ENCODE measurements at regions not wholly inside any gene's neighbourhood (a gene's known extent, or its start where the extent isn't known, plus 50 kb on each side); places are given as distances from the start of the nearest gene placed in this dataset.
"Not testable (repeated sequence)": the region's sequence is repeated elsewhere in the genome, so short reads cannot be mapped to it uniquely, and the experiment has no call there.

GRCh38 chr7:25669281-25669781 lies 441.0 kb upstream of the NPVF start:
- TF ChIP-seq POLR2A (IDR thresholded peaks at IDR 0.05; ENCODE audit: low read depth, low read length) = no peak
- DNase-seq (ENCODE audit: insufficient read length, low spot score) (no peak), FAIRE-seq (no peak)

GRCh38 chr7:25669961-25670841 lies 441.9 kb upstream of the NPVF start:
- FAIRE-seq = no peak

GRCh38 chr7:25671111-25671510 lies 442.8 kb upstream of the NPVF start:
- DNase-seq (ENCODE audit: insufficient read length, low spot score) = no peak
- no peak for FAIRE-seq
- TF ChIP-seq POLR2A (IDR thresholded peaks at IDR 0.05; ENCODE audit: low read depth, low read length) = no peak

More at GRCh38 chr7:25669961-25670841, 441.9 kb upstream of the NPVF start:
- DNase-seq (ENCODE audit: insufficient read length, low spot score) = no peak
- no peak for TF ChIP-seq POLR2A (IDR thresholded peaks at IDR 0.05; ENCODE audit: low read depth, low read length)

GRCh38 chr7:25672496-25672895 lies 444.2 kb upstream of the NPVF start:
- DNase-seq (ENCODE audit: insufficient read length, low spot score) = no peak
- no peak for TF ChIP-seq POLR2A (IDR thresholded peaks at IDR 0.05; ENCODE audit: low read depth, low read length)
- FAIRE-seq = no peak

- DNase-seq (ENCODE audit: insufficient read length, low spot score) (no peak), FAIRE-seq (no peak)
- TF ChIP-seq POLR2A (IDR thresholded peaks at IDR 0.05; ENCODE audit: low read depth, low read length) = no peak
Observed at GRCh38 chr7:25675789-25676474, 447.6 kb upstream of the NPVF start.

GRCh38 chr7:25677595-25677994 lies 449.3 kb upstream of the NPVF start:
- DNase-seq (ENCODE audit: insufficient read length, low spot score) (no peak), FAIRE-seq (no peak)
- TF ChIP-seq POLR2A (IDR thresholded peaks at IDR 0.05; ENCODE audit: low read depth, low read length) = no peak

GRCh38 chr7:25678215-25678614 lies 449.9 kb upstream of the NPVF start:
- no peak for TF ChIP-seq POLR2A (IDR thresholded peaks at IDR 0.05; ENCODE audit: low read depth, low read length)
- FAIRE-seq (no peak), DNase-seq (ENCODE audit: insufficient read length, low spot score) (no peak)

- no peak for DNase-seq (ENCODE audit: insufficient read length, low spot score)
- TF ChIP-seq POLR2A (IDR thresholded peaks at IDR 0.05; ENCODE audit: low read depth, low read length) = no peak
- no peak for FAIRE-seq
Observed at GRCh38 chr7:25680636-25681035, 452.4 kb upstream of the NPVF start.

- no peak for TF ChIP-seq POLR2A (IDR thresholded peaks at IDR 0.05; ENCODE audit: low read depth, low read length)
- no peak for DNase-seq (ENCODE audit: insufficient read length, low spot score)
- no peak for FAIRE-seq
Observed at GRCh38 chr7:25684360-25684759, 456.1 kb upstream of the NPVF start.

- DNase-seq (ENCODE audit: insufficient read length, low spot score) (no peak), FAIRE-seq (no peak)
- TF ChIP-seq POLR2A (IDR thresholded peaks at IDR 0.05; ENCODE audit: low read depth, low read length) = no peak
Observed at GRCh38 chr7:25686493-25686892, 458.2 kb upstream of the NPVF start.

- DNase-seq (ENCODE audit: insufficient read length, low spot score) (no peak), FAIRE-seq (no peak)
- no peak for TF ChIP-seq POLR2A (IDR thresholded peaks at IDR 0.05; ENCODE audit: low read depth, low read length)
Observed at GRCh38 chr7:25694211-25694610, 457.8 kb upstream of the NFE2L3 start.

GRCh38 chr7:25694699-25695098 lies 457.3 kb upstream of the NFE2L3 start:
- TF ChIP-seq POLR2A (IDR thresholded peaks at IDR 0.05; ENCODE audit: low read depth, low read length) = no peak
- DNase-seq (ENCODE audit: insufficient read length, low spot score) = no peak
- FAIRE-seq = no peak

- no peak for TF ChIP-seq POLR2A (IDR thresholded peaks at IDR 0.05; ENCODE audit: low read depth, low read length)
- DNase-seq (ENCODE audit: insufficient read length, low spot score) (no peak), FAIRE-seq (no peak)
Observed at GRCh38 chr7:25696571-25696970, 455.4 kb upstream of the NFE2L3 start.

GRCh38 chr7:25698451-25699113 lies 453.4 kb upstream of the NFE2L3 start:
- FAIRE-seq = no peak

GRCh38 chr7:25700141-25700540 lies 451.9 kb upstream of the NFE2L3 start:
- not testable (repeated sequence) for DNase-seq (ENCODE audit: insufficient read length, low spot score); FAIRE-seq

More at GRCh38 chr7:25698451-25699113, 453.4 kb upstream of the NFE2L3 start:
- no peak for DNase-seq (ENCODE audit: insufficient read length, low spot score)
- no peak for TF ChIP-seq POLR2A (IDR thresholded peaks at IDR 0.05; ENCODE audit: low read depth, low read length)

All from H54 (cell line).